GM10248 (cell line): ENCODE measurements at regions not wholly inside any gene's neighbourhood (a gene's known extent, or its start where the extent isn't known, plus 50 kb on each side); places are given as distances from the start of the nearest gene placed in this dataset.

Source experiments
- CTCF ChIA-PET: fragments of 300-600 bp; sonication (Branson Sonifier 250); formaldehyde crosslinking; extraction: SDS; loops from one replicate; lab custom pipeline; 2021; ENCODE audit warnings: antibody characterized with exemption; lab: Yijun Ruan, JAX
- POLR2A ChIA-PET: fragments of 350-650 bp; sonication (Branson Sonifier 250); formaldehyde crosslinking; extraction: SDS; loops from one replicate; lab custom pipeline; 2020; ENCODE audit warnings: antibody characterized with exemption; lab: Yijun Ruan, JAX
- DNase-seq: peaks from one replicate; pipeline ENCODE4 v3.0.0; 2012; ENCODE audit errors: extremely low spot score
- TF ChIP-seq, protein P1 (sequence below): IDR thresholded peaks from 2 replicates; pipeline ENCODE4 v1.5.1; 2012; ENCODE audit warnings: mild to moderate bottlenecking, low read depth; ENCODE audit errors: extremely low read depth, missing control alignments, control extremely low read depth

DNA sequence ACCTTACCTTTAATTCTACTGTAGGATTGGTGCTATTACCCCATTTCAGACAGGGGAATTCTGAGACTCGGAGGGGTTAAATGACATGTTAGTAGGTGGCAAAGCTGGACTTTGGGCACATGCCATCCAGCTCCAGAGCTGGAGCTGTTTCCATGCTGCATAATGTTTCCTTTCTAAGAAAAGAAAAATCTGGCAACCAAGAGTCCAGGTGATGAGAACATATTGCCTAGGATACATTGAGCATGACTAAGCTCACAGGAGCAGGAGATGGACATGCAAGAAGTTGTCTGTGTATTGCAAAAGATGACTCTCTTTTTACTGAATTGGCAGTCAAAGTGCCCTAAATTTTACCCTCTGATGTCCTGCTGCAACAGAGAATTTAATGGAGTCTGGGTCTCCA, 150.8 kb upstream of the SYT13 start:
- no peak for DNase-seq
- ChIA-PET CTCF (no interaction called here), POLR2A (no interaction called here)
- TF ChIP-seq, protein P1, sequence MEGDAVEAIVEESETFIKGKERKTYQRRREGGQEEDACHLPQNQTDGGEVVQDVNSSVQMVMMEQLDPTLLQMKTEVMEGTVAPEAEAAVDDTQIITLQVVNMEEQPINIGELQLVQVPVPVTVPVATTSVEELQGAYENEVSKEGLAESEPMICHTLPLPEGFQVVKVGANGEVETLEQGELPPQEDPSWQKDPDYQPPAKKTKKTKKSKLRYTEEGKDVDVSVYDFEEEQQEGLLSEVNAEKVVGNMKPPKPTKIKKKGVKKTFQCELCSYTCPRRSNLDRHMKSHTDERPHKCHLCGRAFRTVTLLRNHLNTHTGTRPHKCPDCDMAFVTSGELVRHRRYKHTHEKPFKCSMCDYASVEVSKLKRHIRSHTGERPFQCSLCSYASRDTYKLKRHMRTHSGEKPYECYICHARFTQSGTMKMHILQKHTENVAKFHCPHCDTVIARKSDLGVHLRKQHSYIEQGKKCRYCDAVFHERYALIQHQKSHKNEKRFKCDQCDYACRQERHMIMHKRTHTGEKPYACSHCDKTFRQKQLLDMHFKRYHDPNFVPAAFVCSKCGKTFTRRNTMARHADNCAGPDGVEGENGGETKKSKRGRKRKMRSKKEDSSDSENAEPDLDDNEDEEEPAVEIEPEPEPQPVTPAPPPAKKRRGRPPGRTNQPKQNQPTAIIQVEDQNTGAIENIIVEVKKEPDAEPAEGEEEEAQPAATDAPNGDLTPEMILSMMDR, result no peak

DNA sequence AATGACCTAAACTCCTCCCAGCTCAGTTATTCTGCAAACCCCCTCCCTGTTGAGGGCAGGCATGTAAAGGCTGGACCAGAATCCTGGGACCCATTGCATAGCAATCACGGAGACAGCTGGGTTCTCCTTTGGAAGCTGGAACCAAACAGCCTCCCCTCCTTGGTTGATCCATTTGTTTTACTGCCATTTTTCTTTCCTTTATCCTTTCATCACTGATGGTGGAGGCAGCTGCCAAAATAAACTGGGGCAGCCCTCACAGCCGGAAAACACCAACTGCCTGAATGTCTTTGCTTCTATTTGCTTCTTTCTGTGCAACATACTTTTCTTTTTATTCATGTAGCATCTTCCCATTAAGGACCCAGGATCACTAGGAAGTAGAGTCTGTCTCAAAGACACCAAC, 150.0 kb upstream of the SYT13 start:
- DNase-seq, result no peak
- ChIA-PET CTCF (no interaction called here), POLR2A (no interaction called here)
- TF ChIP-seq, protein P1, result no peak

DNA sequence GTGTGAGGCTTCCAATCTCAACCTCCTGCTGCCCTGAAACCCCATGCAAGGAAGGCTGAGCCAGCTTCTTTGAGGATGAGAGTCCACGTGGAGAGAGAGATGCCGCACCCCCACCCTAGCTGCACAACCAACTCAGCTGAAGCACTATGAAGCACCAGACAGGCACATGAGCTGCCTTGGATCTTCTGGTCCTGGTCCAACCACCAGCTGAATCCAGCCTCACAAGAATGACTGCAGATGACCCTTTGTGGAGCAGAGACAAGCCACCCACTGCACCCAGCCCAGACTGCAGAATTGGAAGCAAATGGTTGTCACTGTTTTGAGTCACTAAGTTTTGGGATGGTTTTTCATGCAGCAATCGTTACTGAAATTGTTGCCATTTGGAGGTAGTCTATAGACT, 149.6 kb upstream of the SYT13 start:
- CTCF ChIA-PET, result no interaction called here
- TF ChIP-seq, protein P1, result no peak
- POLR2A ChIA-PET, result no interaction called here
- no peak for DNase-seq

DNA sequence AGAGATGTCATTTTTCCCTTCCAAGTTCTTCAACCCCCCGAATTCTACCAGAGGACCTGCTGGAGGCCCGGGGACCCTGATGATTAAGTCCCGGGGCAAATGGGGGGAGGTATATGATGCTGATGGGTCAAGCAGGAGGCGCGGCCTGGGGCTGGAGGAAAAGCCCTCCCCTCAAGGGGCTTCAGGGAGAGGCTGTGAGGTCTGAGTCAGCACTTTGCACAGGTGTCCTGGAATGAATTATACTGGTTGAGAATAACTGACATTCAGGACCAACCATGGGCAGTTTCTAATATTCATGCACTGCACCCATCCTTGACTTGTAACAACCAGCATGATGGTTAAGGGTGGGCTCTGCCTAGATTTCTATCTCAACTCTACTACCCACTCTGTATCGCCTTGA, 146.8 kb upstream of the SYT13 start:
- TF ChIP-seq, protein P1, result no peak
- CTCF ChIA-PET, result no interaction called here

DNA sequence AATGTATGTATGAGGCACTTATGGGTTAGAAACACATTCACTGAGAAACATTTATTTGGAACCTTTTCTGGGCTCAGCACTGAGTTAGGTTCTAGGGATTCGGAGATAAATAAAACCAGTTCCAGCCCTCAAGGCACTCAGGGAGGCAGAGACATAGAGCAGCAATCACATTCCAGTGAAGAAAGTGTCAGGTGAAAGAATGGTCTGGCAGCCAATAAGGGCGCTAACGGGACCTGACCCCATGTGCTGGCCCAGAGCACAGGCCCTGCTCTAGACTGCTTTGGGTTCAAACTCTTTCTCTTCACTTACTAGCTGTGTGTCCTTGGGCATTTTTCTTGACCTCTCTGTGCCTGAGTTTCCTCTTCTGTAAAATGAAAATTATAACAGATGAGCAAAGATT, 146.0 kb upstream of the SYT13 start:
- CTCF ChIA-PET, result no interaction called here

More for the DNA sequence above, 146.8 kb upstream of the SYT13 start:
- POLR2A ChIA-PET, result no interaction called here
- DNase-seq, result no peak

DNA sequence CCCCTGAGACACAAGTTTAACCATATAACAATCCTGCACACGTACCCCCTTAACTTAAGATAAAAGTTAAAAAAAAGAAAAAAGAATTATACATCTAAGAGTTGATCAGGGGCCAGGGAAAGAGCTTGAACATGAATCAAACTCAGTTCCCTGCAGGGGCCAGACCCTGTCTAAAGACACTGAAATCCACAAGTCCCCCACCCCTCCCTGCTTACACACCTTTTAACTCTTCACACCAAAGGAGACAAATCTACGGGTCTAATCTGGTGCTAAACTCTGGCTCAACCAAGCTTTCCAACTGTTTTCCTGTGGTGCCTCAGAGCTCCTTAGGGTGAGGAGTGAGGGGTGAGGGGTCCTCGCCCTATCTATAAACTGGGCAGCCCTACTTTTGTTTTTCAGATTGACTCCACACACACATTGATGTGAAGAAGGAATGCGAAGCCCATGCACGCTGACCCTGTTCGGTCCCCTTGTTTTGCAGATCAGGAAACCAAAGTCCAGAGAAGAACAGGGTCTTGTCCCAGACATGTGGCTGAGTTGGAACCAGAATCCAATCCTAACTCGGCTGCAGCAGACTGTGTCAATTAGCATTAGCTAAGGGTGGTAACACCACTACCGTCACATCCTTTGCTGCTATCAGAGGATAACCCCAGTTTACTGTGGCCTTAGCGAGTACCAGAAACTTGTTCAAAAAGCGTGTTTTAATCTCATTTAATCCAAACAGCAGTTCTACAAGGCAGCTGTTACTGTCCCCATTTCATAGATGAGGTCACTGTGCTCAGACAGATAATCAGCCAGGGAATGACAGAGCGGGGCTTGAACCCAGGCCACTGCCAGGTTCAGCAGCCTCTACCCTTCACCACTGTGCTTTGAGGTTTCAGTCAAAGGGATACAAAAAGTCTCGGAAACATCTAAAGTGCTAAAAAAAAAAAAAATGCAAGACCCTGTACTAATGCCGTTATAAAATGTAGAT, 145.2 kb upstream of the SYT13 start:
- POLR2A ChIA-PET, result no interaction called here
- TF ChIP-seq, protein P1, result no peak

More for the DNA sequence above, 146.0 kb upstream of the SYT13 start:
- TF ChIP-seq, protein P1, result no peak
- no peak for DNase-seq
- POLR2A ChIA-PET, result no interaction called here

More for the DNA sequence above, 145.2 kb upstream of the SYT13 start:
- CTCF ChIA-PET, result interaction anchor here (1.2 to 1.5 kb wide), 2 partner anchors 25 to 33 kb away, joined by 3 read pairs; no protein-coding TSS in a partner anchor
- no peak for DNase-seq
